ENCODE measurements at regions not wholly inside any gene's neighbourhood (a gene's known extent, or its start where the extent isn't known, plus 50 kb on each side); places are given as distances from the start of the nearest gene placed in this dataset.

- H3K4me1 ChIP-seq (ENCODE audit: insufficient read depth, low read length) = no peaks in the 10 kb centered on the region
- H3K9ac ChIP-seq (ENCODE audit: low read length) = no peak overlapping the region
- intact Hi-C loops (cut with micrococcal nuclease) = no loop called here
- H4K20me1 ChIP-seq (ENCODE audit: low read length) = no peaks in the 10 kb centered on the region
- TF ChIP-seq EZH2 (IDR thresholded peaks at IDR 0.05; ENCODE audit: low read length, unreplicated experiment) (no peak), CTCF (conservative IDR thresholded peaks at IDR 0.05; ENCODE audit: low read depth, low read length) (no peak), EZH2phosphoT487 (IDR thresholded peaks at IDR 0.05; ENCODE audit: borderline replicate concordance, low read length) (no peak)
- no peak overlapping the region for H2AFZ ChIP-seq (ENCODE audit: low read length)
- H3K27ac ChIP-seq (ENCODE audit: low read length) = no peak overlapping the region
- no peak for ATAC-seq
- no TSS peak for BruUV-seq (replicated peaks)
- H3K4me2 ChIP-seq (ENCODE audit: low read length) = no peak overlapping the region
- H3K4me3 ChIP-seq (ENCODE audit: low read length) = no peak overlapping the region
- H3K27me3 ChIP-seq (ENCODE audit: low read length) = no peaks in the 10 kb centered on the region
- CTCF ChIA-PET = no interaction called here
- POLR2A ChIA-PET (ENCODE audit: unreplicated experiment) = no interaction called here
- H3K9me3 ChIP-seq (ENCODE audit: low read length) = no peaks in the 10 kb centered on the region
- H3K79me2 ChIP-seq (ENCODE audit: low read length) = no peaks in the 10 kb centered on the region
- H3K9me2 ChIP-seq (replicated peaks; ENCODE audit: low read length) = no peaks in the 10 kb centered on the region
- no peaks in the 10 kb centered on the region for H3F3A ChIP-seq (ENCODE audit: low read length, unreplicated experiment)
- H3K36me3 ChIP-seq (ENCODE audit: low read depth, low read length) = no peaks in the 10 kb centered on the region
- no peak for DNase-seq
Measured at GRCh38 chr18:42245137-42245536, 290.1 kb downstream of the PIK3C3 start.

- H3K36me3 ChIP-seq (ENCODE audit: low read depth, low read length) = no peaks in the 10 kb centered on the region
- no peak overlapping the region for H3K4me3 ChIP-seq (ENCODE audit: low read length)
- no peaks in the 10 kb centered on the region for H4K20me1 ChIP-seq (ENCODE audit: low read length)
- ChIA-PET CTCF (no interaction called here), POLR2A (ENCODE audit: unreplicated experiment) (no interaction called here)
- H3K9me2 ChIP-seq (replicated peaks; ENCODE audit: low read length) = no peaks in the 10 kb centered on the region
- TF ChIP-seq CTCF (conservative IDR thresholded peaks at IDR 0.05; ENCODE audit: low read depth, low read length) (no peak), EZH2phosphoT487 (IDR thresholded peaks at IDR 0.05; ENCODE audit: borderline replicate concordance, low read length) (no peak), EZH2 (IDR thresholded peaks at IDR 0.05; ENCODE audit: low read length, unreplicated experiment) (no peak)
- DNase-seq (no peak), ATAC-seq (no peak)
- no peak overlapping the region for H3K4me2 ChIP-seq (ENCODE audit: low read length)
- no peak overlapping the region for H2AFZ ChIP-seq (ENCODE audit: low read length)
- H3F3A ChIP-seq (ENCODE audit: low read length, unreplicated experiment) = no peaks in the 10 kb centered on the region
- H3K9me3 ChIP-seq (ENCODE audit: low read length) = no peaks in the 10 kb centered on the region
- no peaks in the 10 kb centered on the region for H3K27me3 ChIP-seq (ENCODE audit: low read length)
- no peak overlapping the region for H3K27ac ChIP-seq (ENCODE audit: low read length)
- intact Hi-C loops (cut with micrococcal nuclease) = no loop called here
- H3K4me1 ChIP-seq (ENCODE audit: insufficient read depth, low read length) = no peaks in the 10 kb centered on the region
- H3K9ac ChIP-seq (ENCODE audit: low read length) = no peak overlapping the region
- no peaks in the 10 kb centered on the region for H3K79me2 ChIP-seq (ENCODE audit: low read length)
- no TSS peak for BruUV-seq (replicated peaks)
Measured at GRCh38 chr18:42255908-42256765, 301.1 kb downstream of the PIK3C3 start.

- CTCF ChIA-PET = no interaction called here
- H3K27me3 ChIP-seq (ENCODE audit: low read length) = no peaks in the 10 kb centered on the region
- H3K4me2 ChIP-seq (ENCODE audit: low read length) = no peak overlapping the region
- H4K20me1 ChIP-seq (ENCODE audit: low read length) = no peaks in the 10 kb centered on the region
- intact Hi-C loops (cut with micrococcal nuclease) = no loop called here
- H3K9me3 ChIP-seq (ENCODE audit: low read length) = no peaks in the 10 kb centered on the region
- no peak overlapping the region for H2AFZ ChIP-seq (ENCODE audit: low read length)
- POLR2A ChIA-PET (ENCODE audit: unreplicated experiment) = no interaction called here
- TF ChIP-seq EZH2phosphoT487 (IDR thresholded peaks at IDR 0.05; ENCODE audit: borderline replicate concordance, low read length) (no peak), CTCF (conservative IDR thresholded peaks at IDR 0.05; ENCODE audit: low read depth, low read length) (no peak), EZH2 (IDR thresholded peaks at IDR 0.05; ENCODE audit: low read length, unreplicated experiment) (no peak)
- H3F3A ChIP-seq (ENCODE audit: low read length, unreplicated experiment) = no peaks in the 10 kb centered on the region
- no peaks in the 10 kb centered on the region for H3K9me2 ChIP-seq (replicated peaks; ENCODE audit: low read length)
- H3K79me2 ChIP-seq (ENCODE audit: low read length) = no peaks in the 10 kb centered on the region
- no peaks in the 10 kb centered on the region for H3K4me1 ChIP-seq (ENCODE audit: insufficient read depth, low read length)
- H3K9ac ChIP-seq (ENCODE audit: low read length) = no peak overlapping the region
- no peak overlapping the region for H3K4me3 ChIP-seq (ENCODE audit: low read length)
- ATAC-seq (no peak), DNase-seq (no peak)
- no TSS peak for BruUV-seq (replicated peaks)
- H3K36me3 ChIP-seq (ENCODE audit: low read depth, low read length) = no peaks in the 10 kb centered on the region
- no peak overlapping the region for H3K27ac ChIP-seq (ENCODE audit: low read length)
Measured at GRCh38 chr18:42258301-42258965, 303.4 kb downstream of the PIK3C3 start.
